ENCODE measurements at regions not wholly inside any gene's neighbourhood (a gene's known extent, or its start where the extent isn't known, plus 50 kb on each side); places are given as distances from the start of the nearest gene placed in this dataset.

- no peak for DNase-seq (ENCODE audit: low read depth)
Observed at GRCh38 chr15:47616876-47617275, 100.4 kb upstream of the SEMA6D start.

- no peak for DNase-seq (ENCODE audit: low read depth)
Observed at GRCh38 chr15:47618241-47618640, 99.1 kb upstream of the SEMA6D start.

GRCh38 chr15:47620960-47621681 is 96.2 kb upstream of the SEMA6D start:
- DNase-seq (ENCODE audit: low read depth), result no peak

- no peak for DNase-seq (ENCODE audit: low read depth)
Observed at GRCh38 chr15:47622055-47622454, 95.2 kb upstream of the SEMA6D start.

- DNase-seq (ENCODE audit: low read depth), result no peak
Observed at GRCh38 chr15:47624503-47624902, 92.8 kb upstream of the SEMA6D start.

GRCh38 chr15:47639042-47639441 is 78.3 kb upstream of the SEMA6D start:
- no peak for DNase-seq (ENCODE audit: low read depth)

GRCh38 chr15:47640079-47640478 is 77.2 kb upstream of the SEMA6D start:
- DNase-seq (ENCODE audit: low read depth), result no peak

- DNase-seq (ENCODE audit: low read depth), result no peak
Observed at GRCh38 chr15:47640901-47641300, 76.4 kb upstream of the SEMA6D start.

- no peak for DNase-seq (ENCODE audit: low read depth)
Observed at GRCh38 chr15:47644722-47645121, 72.6 kb upstream of the SEMA6D start.

GRCh38 chr15:47650564-47650963 is 66.7 kb upstream of the SEMA6D start:
- DNase-seq (ENCODE audit: low read depth), result no peak

GRCh38 chr15:47652328-47652727 is 65.0 kb upstream of the SEMA6D start:
- DNase-seq (ENCODE audit: low read depth), result no peak

- no peak for DNase-seq (ENCODE audit: low read depth)
Observed at GRCh38 chr15:47652844-47653243, 64.5 kb upstream of the SEMA6D start.

- DNase-seq (ENCODE audit: low read depth), result no peak
Observed at GRCh38 chr15:47661661-47662180, 55.6 kb upstream of the SEMA6D start.

GRCh38 chr15:47663101-47663500 is 54.2 kb upstream of the SEMA6D start:
- no peak for DNase-seq (ENCODE audit: low read depth)

Data from RPMI7951 (cell line).